Activated naive CD8-positive, alpha-beta T cell treated with anti-CD3 and anti-CD28 coated beads, Interleukin-2, amount 10 ng/mL, durations not matched to agents 7 days and 5 days (primary cell): ENCODE measurements at regions not wholly inside any gene's neighbourhood (a gene's known extent, or its start where the extent isn't known, plus 50 kb on each side); places are given as distances from the start of the nearest gene placed in this dataset.
A peak's percentile ranks its signal among the peaks of the same experiment; 100 is the strongest.

ENCODE experiments used
- ATAC-seq: fragments of 150-1000 bp; cut with Tn5 transposase; one replicate; pipeline ENCODE4 v1.10.0; 2021; ENCODE audit warnings: low read depth, moderate library complexity
- POLR2A ChIA-PET: fragments of 350-600 bp; sonication (Branson Sonifier 250); formaldehyde crosslinking; loops from one replicate; lab custom pipeline; 2021; ENCODE audit warnings: antibody characterized with exemption; lab: Charles Lee
- DNase-seq: peaks from one replicate; pipeline ENCODE4 v3.0.0; 2021
- H3K27ac Mint-ChIP-seq: one replicate; pipeline ENCODE4 v1.8.0; 2022; ENCODE audit warnings: mild to moderate bottlenecking, mixed read lengths
- H3K27me3 Mint-ChIP-seq: one replicate; pipeline ENCODE4 v1.8.0; 2022; ENCODE audit warnings: mild to moderate bottlenecking, moderate library complexity, mixed read lengths
- H3K36me3 Mint-ChIP-seq: one replicate; pipeline ENCODE4 v1.8.0; 2021; ENCODE audit warnings: mild to moderate bottlenecking, mixed read lengths
- H3K4me1 Mint-ChIP-seq: one replicate; pipeline ENCODE4 v1.8.0; 2021; ENCODE audit warnings: mixed read lengths
- H3K4me3 Mint-ChIP-seq: one replicate; pipeline ENCODE4 v1.8.0; 2022; ENCODE audit warnings: mild to moderate bottlenecking, moderate library complexity, mixed read lengths
- H3K9me3 Mint-ChIP-seq: one replicate; pipeline ENCODE4 v1.8.0; 2021; ENCODE audit warnings: mixed read lengths

DNA sequence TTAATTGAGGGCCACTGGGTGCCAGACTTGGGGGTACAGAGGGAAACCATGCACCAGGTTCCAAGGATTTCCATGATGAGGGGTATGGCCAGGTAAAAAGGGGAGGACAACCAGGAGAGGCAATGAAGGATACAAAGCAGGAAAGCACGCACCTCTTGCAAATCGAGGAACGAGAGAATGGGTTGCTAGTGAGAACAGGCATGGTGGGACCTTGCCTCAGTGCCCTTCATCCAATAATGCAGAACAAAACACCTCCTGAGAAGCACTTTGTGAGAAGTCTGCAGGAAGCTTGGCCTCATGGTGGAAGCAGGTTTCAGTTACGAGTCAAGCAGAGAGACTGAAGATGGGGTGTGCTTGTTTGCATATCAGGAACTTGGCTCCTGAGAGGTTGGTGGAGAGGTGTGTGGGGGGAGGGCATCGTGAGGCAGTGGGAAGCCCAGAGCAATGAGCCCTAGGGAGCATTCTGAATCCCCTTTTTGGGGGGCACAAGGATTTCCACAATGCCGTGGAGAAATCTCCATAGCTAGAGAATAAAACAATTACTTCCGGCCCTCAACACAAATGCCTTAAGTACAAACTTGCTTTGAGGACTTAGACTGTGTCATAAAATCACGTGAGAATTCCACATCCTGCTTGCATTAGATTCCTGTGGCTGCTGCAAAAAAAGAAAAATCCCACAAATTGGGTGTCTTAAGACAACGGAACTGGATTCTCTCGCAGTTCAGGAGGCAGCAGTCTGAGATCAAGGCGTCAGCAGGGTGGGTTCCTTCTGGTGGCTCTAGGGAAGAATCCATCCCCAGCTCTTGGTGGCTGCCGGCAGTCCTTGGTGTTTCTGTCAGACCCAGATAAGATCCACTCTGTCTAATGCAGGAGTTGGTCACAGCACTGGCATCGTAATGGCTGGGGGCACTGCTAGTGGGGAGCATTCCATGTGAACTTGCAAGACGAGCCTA lies 54.9 kb upstream of the BACE2 start:
- peak; percentile 63 for ATAC-seq
- H3K9me3 Mint-ChIP-seq, result peaks cover 2% of the 10 kb centered on the region
- DNase-seq, result peak; percentile 34
- H3K27me3 Mint-ChIP-seq, result peaks cover 7% of the 10 kb centered on the region
- H3K27ac Mint-ChIP-seq, result peak overlapping the region; percentile 80
- H3K4me3 Mint-ChIP-seq, result peak overlapping the region; percentile 71
- no peaks in the 10 kb centered on the region for H3K36me3 Mint-ChIP-seq
- peaks cover 16% of the 10 kb centered on the region for H3K4me1 Mint-ChIP-seq
- POLR2A ChIA-PET, result no interaction called here

DNA sequence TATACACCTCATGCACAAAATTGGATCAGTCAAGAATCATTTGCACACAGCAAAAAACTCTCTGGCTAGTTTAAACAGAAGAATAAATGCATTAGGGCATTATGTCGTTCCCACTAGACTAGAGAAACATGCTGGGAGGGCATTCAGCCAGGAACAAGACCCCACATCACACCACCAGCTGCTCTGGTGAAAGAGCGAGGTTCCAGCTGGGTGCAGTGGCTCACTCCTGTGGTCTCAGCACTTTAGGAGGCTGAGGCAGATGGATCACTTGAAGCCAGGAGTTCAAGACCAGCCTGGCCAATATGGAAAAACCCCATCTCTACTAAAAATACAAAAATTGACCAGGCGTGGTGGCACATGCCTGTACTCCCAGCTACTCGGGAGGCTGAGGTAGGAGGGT lies 52.1 kb upstream of the BACE2 start:
- Mint-ChIP-seq H3K9me3 (peaks cover 2% of the 10 kb centered on the region), H3K27me3 (peaks cover 7% of the 10 kb centered on the region), H3K4me3 (no peak overlapping the region), H3K4me1 (peaks cover 13% of the 10 kb centered on the region), H3K36me3 (no peaks in the 10 kb centered on the region), H3K27ac (no peak overlapping the region)
- DNase-seq (no peak), ATAC-seq (no peak)
- POLR2A ChIA-PET, result no interaction called here
